ENCODE measurements at regions not wholly inside any gene's neighbourhood (a gene's known extent, or its start where the extent isn't known, plus 50 kb on each side); places are given as distances from the start of the nearest gene placed in this dataset.

DNA sequence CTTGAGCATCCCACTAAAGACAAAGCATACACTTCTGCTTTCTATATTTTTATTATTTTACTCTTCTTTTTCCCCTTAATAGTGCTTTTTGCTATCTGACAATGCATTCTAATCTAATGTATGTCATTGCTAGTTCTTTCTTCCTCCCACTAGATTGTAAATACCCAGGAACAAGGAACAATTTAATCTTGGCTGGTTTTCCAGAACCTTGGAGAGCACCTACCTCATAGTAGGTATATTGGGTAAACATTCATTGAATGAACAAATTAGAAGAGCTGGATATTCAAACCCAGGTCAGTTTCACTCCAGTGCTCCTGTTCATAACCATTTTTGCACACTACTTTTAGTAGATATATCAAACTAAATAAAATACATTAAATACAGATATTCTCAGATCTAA lies 1617.6 kb upstream of the SLC10A2 start:
- TF ChIP-seq, protein P1, sequence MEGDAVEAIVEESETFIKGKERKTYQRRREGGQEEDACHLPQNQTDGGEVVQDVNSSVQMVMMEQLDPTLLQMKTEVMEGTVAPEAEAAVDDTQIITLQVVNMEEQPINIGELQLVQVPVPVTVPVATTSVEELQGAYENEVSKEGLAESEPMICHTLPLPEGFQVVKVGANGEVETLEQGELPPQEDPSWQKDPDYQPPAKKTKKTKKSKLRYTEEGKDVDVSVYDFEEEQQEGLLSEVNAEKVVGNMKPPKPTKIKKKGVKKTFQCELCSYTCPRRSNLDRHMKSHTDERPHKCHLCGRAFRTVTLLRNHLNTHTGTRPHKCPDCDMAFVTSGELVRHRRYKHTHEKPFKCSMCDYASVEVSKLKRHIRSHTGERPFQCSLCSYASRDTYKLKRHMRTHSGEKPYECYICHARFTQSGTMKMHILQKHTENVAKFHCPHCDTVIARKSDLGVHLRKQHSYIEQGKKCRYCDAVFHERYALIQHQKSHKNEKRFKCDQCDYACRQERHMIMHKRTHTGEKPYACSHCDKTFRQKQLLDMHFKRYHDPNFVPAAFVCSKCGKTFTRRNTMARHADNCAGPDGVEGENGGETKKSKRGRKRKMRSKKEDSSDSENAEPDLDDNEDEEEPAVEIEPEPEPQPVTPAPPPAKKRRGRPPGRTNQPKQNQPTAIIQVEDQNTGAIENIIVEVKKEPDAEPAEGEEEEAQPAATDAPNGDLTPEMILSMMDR (conservative IDR thresholded peaks at IDR 0.05 in 1 of 2, IDR thresholded peaks at IDR 0.05 in 1 of 2; ENCODE audit: extremely low read depth in 1 of 2, insufficient read depth in 1 of 2, low read depth in 1 of 2, low read length in 2 of 2) = no peak
- TF ChIP-seq EZH2 (IDR thresholded peaks at IDR 0.05; ENCODE audit: borderline replicate concordance, low read length) = no peak

Data from mammary epithelial cell (primary cell).